Fibroblast of the aortic adventitia (primary cell): ENCODE measurements at regions not wholly inside any gene's neighbourhood (a gene's known extent, or its start where the extent isn't known, plus 50 kb on each side); places are given as distances from the start of the nearest gene placed in this dataset.

Experiments used
- DNase-seq: peaks from one replicate; pipeline ENCODE4 v3.0.0-alpha.2; 2010; ENCODE audit warnings: low read depth
- H3K4me3 ChIP-seq: 2 replicates; pipeline ENCODE4 v1.5.1; 2011; ENCODE audit warnings: low read depth, mild to moderate bottlenecking, control low read depth, low read length, moderate library complexity
- CTCF ChIP-seq: IDR thresholded peaks from 2 replicates; pipeline ENCODE4 v1.5.1; 2011; ENCODE audit warnings: mild to moderate bottlenecking, low read length, control low read depth, inconsistent platforms; ENCODE audit not compliant: insufficient read depth

DNA sequence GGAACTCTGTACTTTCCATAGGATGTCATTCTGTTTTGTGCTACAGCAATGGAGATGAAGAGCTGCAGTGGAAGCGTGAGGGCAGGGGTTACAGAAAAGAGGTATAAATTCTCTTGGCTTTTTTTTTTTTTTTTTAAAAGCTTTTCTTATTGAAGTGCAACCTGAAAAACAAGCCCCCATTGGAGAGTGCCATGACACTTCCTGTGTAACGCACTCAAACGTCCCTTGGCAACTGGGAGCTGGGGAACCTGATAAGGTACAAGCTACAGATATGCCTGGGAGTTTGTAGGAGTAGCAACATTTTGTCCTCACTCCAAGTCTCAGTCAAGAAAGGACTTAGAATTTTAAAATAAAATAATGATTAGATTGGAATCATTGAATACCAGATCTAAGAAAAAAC, 512.1 kb downstream of the RPS24 start:
- H3K4me3 ChIP-seq: no peak overlapping the region
- DNase-seq: no peak
- TF ChIP-seq CTCF: no peak

DNA sequence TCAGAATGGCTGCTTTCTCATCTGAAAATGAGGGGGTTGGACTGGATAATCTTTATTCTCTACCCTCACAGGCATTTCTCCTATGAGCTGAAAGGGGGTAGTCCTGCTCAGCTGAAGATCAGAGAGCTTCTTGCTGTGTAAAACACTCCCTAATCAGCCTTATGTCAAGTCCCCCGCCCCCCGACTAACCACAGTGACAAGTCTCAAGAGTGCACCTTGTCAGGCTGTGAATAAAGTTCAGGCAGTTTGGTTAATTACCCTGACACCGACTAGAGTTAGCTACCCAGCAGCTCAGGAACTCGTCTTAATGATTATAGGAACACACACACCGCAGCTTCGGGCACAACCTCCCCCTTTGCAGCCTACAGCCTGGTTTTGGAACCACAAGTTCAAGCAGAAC, 513.7 kb downstream of the RPS24 start:
- DNase-seq: no peak
- no peak overlapping the region for H3K4me3 ChIP-seq
- no peak for TF ChIP-seq CTCF

- no peak for TF ChIP-seq CTCF
- no peak overlapping the region for H3K4me3 ChIP-seq
- no peak for DNase-seq
These were observed 514.2 kb downstream of the RPS24 start for GRCh38 chr10:78547905-78548304.

GRCh38 chr10:78548369-78548768, 514.7 kb downstream of the RPS24 start:
- H3K4me3 ChIP-seq: no peak overlapping the region
- DNase-seq: no peak
- TF ChIP-seq CTCF: no peak

DNA sequence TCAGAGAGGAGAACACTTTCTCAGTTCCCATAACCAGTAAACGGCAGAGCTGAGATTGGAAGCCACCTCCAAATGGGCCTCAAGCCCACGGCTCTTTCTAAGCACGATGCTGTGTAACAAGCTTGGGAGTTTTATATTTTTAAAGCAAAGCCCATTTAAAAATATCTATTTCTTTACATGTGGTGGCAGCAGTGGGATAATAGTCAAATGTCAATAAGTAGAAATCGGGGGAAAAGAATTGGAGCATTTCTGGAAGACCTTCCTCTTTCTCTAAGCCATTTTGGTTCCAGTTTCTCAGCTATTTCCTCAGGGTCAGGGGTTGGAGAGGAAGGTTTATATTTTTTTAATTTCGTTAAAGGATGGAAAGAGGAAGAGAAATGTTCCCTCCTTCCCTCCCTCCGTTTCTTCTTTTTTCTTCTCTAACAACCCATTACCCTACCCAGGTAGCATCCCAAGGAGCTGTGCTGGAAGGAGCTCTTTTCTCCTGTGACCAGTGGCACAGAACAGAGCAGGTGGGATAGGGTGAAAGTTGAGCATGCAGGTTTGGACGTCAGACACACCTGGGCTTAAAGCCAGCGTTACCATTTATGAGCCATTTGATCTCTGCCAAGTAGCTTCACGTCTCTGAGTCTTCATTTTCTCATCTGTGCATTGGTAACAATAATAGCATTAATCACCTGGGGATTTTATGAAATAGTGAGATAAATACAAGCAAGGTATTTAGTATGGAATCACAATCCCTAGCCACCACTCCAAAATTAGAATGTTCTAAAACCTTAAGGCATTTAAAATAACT, 515.7 kb downstream of the RPS24 start:
- no peak overlapping the region for H3K4me3 ChIP-seq
- DNase-seq: no peak
- no peak for TF ChIP-seq CTCF

- TF ChIP-seq CTCF: no peak
- DNase-seq: no peak
- H3K4me3 ChIP-seq: no peak overlapping the region
These were observed 516.4 kb downstream of the RPS24 start for GRCh38 chr10:78550090-78550489.

GRCh38 chr10:78550716-78551115, 517.1 kb downstream of the RPS24 start:
- no peak for TF ChIP-seq CTCF
- DNase-seq: no peak
- H3K4me3 ChIP-seq: no peak overlapping the region
